ENCODE measurements at regions not wholly inside any gene's neighbourhood (a gene's known extent, or its start where the extent isn't known, plus 50 kb on each side); places are given as distances from the start of the nearest gene placed in this dataset.

- TF ChIP-seq, protein P1, sequence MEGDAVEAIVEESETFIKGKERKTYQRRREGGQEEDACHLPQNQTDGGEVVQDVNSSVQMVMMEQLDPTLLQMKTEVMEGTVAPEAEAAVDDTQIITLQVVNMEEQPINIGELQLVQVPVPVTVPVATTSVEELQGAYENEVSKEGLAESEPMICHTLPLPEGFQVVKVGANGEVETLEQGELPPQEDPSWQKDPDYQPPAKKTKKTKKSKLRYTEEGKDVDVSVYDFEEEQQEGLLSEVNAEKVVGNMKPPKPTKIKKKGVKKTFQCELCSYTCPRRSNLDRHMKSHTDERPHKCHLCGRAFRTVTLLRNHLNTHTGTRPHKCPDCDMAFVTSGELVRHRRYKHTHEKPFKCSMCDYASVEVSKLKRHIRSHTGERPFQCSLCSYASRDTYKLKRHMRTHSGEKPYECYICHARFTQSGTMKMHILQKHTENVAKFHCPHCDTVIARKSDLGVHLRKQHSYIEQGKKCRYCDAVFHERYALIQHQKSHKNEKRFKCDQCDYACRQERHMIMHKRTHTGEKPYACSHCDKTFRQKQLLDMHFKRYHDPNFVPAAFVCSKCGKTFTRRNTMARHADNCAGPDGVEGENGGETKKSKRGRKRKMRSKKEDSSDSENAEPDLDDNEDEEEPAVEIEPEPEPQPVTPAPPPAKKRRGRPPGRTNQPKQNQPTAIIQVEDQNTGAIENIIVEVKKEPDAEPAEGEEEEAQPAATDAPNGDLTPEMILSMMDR (conservative IDR thresholded peaks at IDR 0.05), result no peak
- TF ChIP-seq ZFX (IDR thresholded peaks at IDR 0.05), result no peak
These were observed 262.3 kb downstream of the UTRN start for GRCh38 chr6:144547409-144547808.

Data from C4-2B (cell line).